PC-9 (cell line): ENCODE measurements at regions not wholly inside any gene's neighbourhood (a gene's known extent, or its start where the extent isn't known, plus 50 kb on each side); places are given as distances from the start of the nearest gene placed in this dataset.

Experiments
- EZH2 ChIP-seq: fragments of 200-600 bp; sonication (generic); IDR thresholded peaks from 2 replicates; pipeline ENCODE4 v1.8.0; 2017; ENCODE audit warnings: antibody characterized with exemption, low read depth
- TF ChIP-seq, protein P1 (sequence below): fragments of 200-600 bp; sonication (generic); conservative IDR thresholded peaks from 2 replicates; pipeline ENCODE4 v1.6.1; 2017; ENCODE audit warnings: mixed run types, antibody characterized with exemption, mild to moderate bottlenecking, moderate library complexity

DNA sequence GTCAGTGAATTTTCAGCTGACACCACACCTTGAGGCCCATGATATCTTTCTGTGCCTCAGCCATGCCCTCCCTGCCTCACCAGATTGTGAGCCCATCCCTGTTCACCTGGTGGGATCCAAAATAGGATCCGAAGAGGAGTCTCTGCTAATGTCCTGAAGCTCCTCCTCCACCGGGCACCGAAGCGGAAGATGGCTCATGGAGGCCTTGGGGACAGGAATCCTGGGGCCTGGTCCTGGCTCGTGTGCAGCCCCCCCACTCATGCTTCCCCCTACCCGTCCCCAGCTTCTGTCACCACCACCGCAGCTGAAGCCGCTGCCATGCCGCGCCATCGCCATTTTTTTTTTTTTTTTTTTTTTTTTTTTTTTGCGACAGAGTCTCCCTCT lies 1683.4 kb downstream of the TP53TG3F start:
- TF ChIP-seq EZH2, result no peak
- TF ChIP-seq, protein P1, sequence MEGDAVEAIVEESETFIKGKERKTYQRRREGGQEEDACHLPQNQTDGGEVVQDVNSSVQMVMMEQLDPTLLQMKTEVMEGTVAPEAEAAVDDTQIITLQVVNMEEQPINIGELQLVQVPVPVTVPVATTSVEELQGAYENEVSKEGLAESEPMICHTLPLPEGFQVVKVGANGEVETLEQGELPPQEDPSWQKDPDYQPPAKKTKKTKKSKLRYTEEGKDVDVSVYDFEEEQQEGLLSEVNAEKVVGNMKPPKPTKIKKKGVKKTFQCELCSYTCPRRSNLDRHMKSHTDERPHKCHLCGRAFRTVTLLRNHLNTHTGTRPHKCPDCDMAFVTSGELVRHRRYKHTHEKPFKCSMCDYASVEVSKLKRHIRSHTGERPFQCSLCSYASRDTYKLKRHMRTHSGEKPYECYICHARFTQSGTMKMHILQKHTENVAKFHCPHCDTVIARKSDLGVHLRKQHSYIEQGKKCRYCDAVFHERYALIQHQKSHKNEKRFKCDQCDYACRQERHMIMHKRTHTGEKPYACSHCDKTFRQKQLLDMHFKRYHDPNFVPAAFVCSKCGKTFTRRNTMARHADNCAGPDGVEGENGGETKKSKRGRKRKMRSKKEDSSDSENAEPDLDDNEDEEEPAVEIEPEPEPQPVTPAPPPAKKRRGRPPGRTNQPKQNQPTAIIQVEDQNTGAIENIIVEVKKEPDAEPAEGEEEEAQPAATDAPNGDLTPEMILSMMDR, result no peak
